HG02623 (cell line): ENCODE measurements at regions not wholly inside any gene's neighbourhood (a gene's known extent, or its start where the extent isn't known, plus 50 kb on each side); places are given as distances from the start of the nearest gene placed in this dataset.

Experiments used
- ATAC-seq: cut with Tn5 transposase; IDR thresholded peaks from one replicate; pipeline ENCODE4 v1.9.1; 2021; ENCODE audit warnings: moderate library complexity; ENCODE audit not compliant: unreplicated experiment

- no peak for ATAC-seq
These were observed 291.3 kb upstream of the PHYHIPL start for GRCh38 chr10:58885146-58885545.

GRCh38 chr10:58885686-58886345 lies 290.6 kb upstream of the PHYHIPL start:
- ATAC-seq: no peak

- no peak for ATAC-seq
These were observed 290.0 kb upstream of the PHYHIPL start for GRCh38 chr10:58886406-58886805.

- ATAC-seq: no peak
These were observed 289.0 kb upstream of the PHYHIPL start for GRCh38 chr10:58887474-58887873.

- ATAC-seq: no peak
These were observed 287.5 kb upstream of the PHYHIPL start for GRCh38 chr10:58888957-58889356.

- no peak for ATAC-seq
These were observed 284.4 kb upstream of the PHYHIPL start for GRCh38 chr10:58892031-58892531.

- no peak for ATAC-seq
These were observed 281.5 kb upstream of the PHYHIPL start for GRCh38 chr10:58894929-58895328.

- ATAC-seq: no peak
These were observed 280.2 kb upstream of the PHYHIPL start for GRCh38 chr10:58896229-58896628.

- no peak for ATAC-seq
These were observed 279.2 kb upstream of the PHYHIPL start for GRCh38 chr10:58897236-58897635.

GRCh38 chr10:58897708-58898107 lies 278.7 kb upstream of the PHYHIPL start:
- no peak for ATAC-seq

GRCh38 chr10:58898854-58899573 lies 277.4 kb upstream of the PHYHIPL start:
- no peak for ATAC-seq

- ATAC-seq: no peak
These were observed 275.3 kb upstream of the PHYHIPL start for GRCh38 chr10:58901092-58901646.

- no peak for ATAC-seq
These were observed 273.4 kb upstream of the PHYHIPL start for GRCh38 chr10:58903071-58903470.

- no peak for ATAC-seq
These were observed 266.6 kb upstream of the PHYHIPL start for GRCh38 chr10:58909881-58910280.

GRCh38 chr10:58913717-58914116 lies 262.7 kb upstream of the PHYHIPL start:
- no peak for ATAC-seq

GRCh38 chr10:58918887-58919286 lies 257.6 kb upstream of the PHYHIPL start:
- no peak for ATAC-seq

- no peak for ATAC-seq
These were observed 256.4 kb upstream of the PHYHIPL start for GRCh38 chr10:58919927-58920654.

GRCh38 chr10:58920655-58921003 lies 255.8 kb upstream of the PHYHIPL start:
- no peak for ATAC-seq

GRCh38 chr10:58921421-58921855 lies 255.0 kb upstream of the PHYHIPL start:
- ATAC-seq: no peak

GRCh38 chr10:58925381-58925780 lies 251.1 kb upstream of the PHYHIPL start:
- ATAC-seq: no peak

- ATAC-seq: no peak
These were observed 245.9 kb upstream of the PHYHIPL start for GRCh38 chr10:58930500-58930899.
